Mononuclear cell (primary cell): ENCODE measurements at regions not wholly inside any gene's neighbourhood (a gene's known extent, or its start where the extent isn't known, plus 50 kb on each side); places are given as distances from the start of the nearest gene placed in this dataset.
"Not testable (repeated sequence)": the region's sequence is repeated elsewhere in the genome, so short reads cannot be mapped to it uniquely, and the experiment has no call there.

ENCODE experiments used
- H3K27me3 ChIP-seq: 2 replicates; pipeline ENCODE4 v1.6.0; 2011; ENCODE audit warnings: low read length, control low read depth; ENCODE audit not compliant: insufficient read depth
- H3K4me1 ChIP-seq: 2 replicates; pipeline ENCODE4 v1.5.1; 2011; ENCODE audit warnings: mild to moderate bottlenecking, low read length, control low read depth; ENCODE audit not compliant: insufficient read depth
- H3K4me3 ChIP-seq: 2 replicates; pipeline ENCODE4 v1.5.1; 2011; ENCODE audit warnings: mild to moderate bottlenecking, low read length, moderate library complexity
- H3K9me3 ChIP-seq: 2 replicates; pipeline ENCODE4 v1.5.1; 2011; ENCODE audit warnings: low read depth, mild to moderate bottlenecking, control low read depth, low read length

- H3K27me3 ChIP-seq, H3K4me1 ChIP-seq, H3K4me3 ChIP-seq, H3K9me3 ChIP-seq: not testable (repeated sequence)
These were observed 97.0 kb upstream of the PLGLB2 start for GRCh38 chr2:87650837-87651236.

- H3K27me3 ChIP-seq, H3K4me1 ChIP-seq, H3K9me3 ChIP-seq: not testable (repeated sequence)
These were observed 96.3 kb upstream of the PLGLB2 start for GRCh38 chr2:87651589-87651988.

GRCh38 chr2:87653373-87653772, 94.5 kb upstream of the PLGLB2 start:
- not testable (repeated sequence) for H3K4me1 ChIP-seq, H3K9me3 ChIP-seq, H3K27me3 ChIP-seq, H3K4me3 ChIP-seq

More at GRCh38 chr2:87651589-87651988, 96.3 kb upstream of the PLGLB2 start:
- not testable (repeated sequence) for H3K4me3 ChIP-seq

GRCh38 chr2:87654136-87654814, 93.6 kb upstream of the PLGLB2 start:
- not testable (repeated sequence) for H3K9me3 ChIP-seq, H3K27me3 ChIP-seq, H3K4me3 ChIP-seq, H3K4me1 ChIP-seq

- H3K4me3 ChIP-seq, H3K4me1 ChIP-seq, H3K9me3 ChIP-seq, H3K27me3 ChIP-seq: not testable (repeated sequence)
These were observed 90.0 kb upstream of the PLGLB2 start for GRCh38 chr2:87657915-87658314.

GRCh38 chr2:87658357-87658756, 89.5 kb upstream of the PLGLB2 start:
- H3K4me3 ChIP-seq, H3K9me3 ChIP-seq, H3K27me3 ChIP-seq, H3K4me1 ChIP-seq: not testable (repeated sequence)

GRCh38 chr2:87658976-87659375, 88.9 kb upstream of the PLGLB2 start:
- H3K9me3 ChIP-seq, H3K4me1 ChIP-seq, H3K27me3 ChIP-seq, H3K4me3 ChIP-seq: not testable (repeated sequence)

- H3K9me3 ChIP-seq, H3K4me1 ChIP-seq, H3K27me3 ChIP-seq, H3K4me3 ChIP-seq: not testable (repeated sequence)
These were observed 87.7 kb upstream of the PLGLB2 start for GRCh38 chr2:87660164-87660563.

GRCh38 chr2:87662316-87663290, 85.3 kb upstream of the PLGLB2 start:
- not testable (repeated sequence) for H3K4me3 ChIP-seq, H3K4me1 ChIP-seq, H3K9me3 ChIP-seq, H3K27me3 ChIP-seq

- not testable (repeated sequence) for H3K27me3 ChIP-seq, H3K4me3 ChIP-seq, H3K4me1 ChIP-seq, H3K9me3 ChIP-seq
These were observed 84.5 kb upstream of the PLGLB2 start for GRCh38 chr2:87663347-87663746.

- H3K9me3 ChIP-seq, H3K4me1 ChIP-seq, H3K4me3 ChIP-seq, H3K27me3 ChIP-seq: not testable (repeated sequence)
These were observed 80.9 kb upstream of the PLGLB2 start for GRCh38 chr2:87667027-87667426.

GRCh38 chr2:87668361-87668760, 79.5 kb upstream of the PLGLB2 start:
- H3K4me1 ChIP-seq, H3K9me3 ChIP-seq, H3K27me3 ChIP-seq, H3K4me3 ChIP-seq: not testable (repeated sequence)

- H3K9me3 ChIP-seq, H3K4me1 ChIP-seq, H3K27me3 ChIP-seq, H3K4me3 ChIP-seq: not testable (repeated sequence)
These were observed 78.2 kb upstream of the PLGLB2 start for GRCh38 chr2:87669633-87670231.

GRCh38 chr2:87672404-87672803, 75.5 kb upstream of the PLGLB2 start:
- H3K4me1 ChIP-seq, H3K4me3 ChIP-seq, H3K9me3 ChIP-seq, H3K27me3 ChIP-seq: not testable (repeated sequence)

- H3K9me3 ChIP-seq, H3K27me3 ChIP-seq, H3K4me1 ChIP-seq, H3K4me3 ChIP-seq: not testable (repeated sequence)
These were observed 73.2 kb upstream of the PLGLB2 start for GRCh38 chr2:87674729-87675128.

- not testable (repeated sequence) for H3K4me1 ChIP-seq, H3K4me3 ChIP-seq, H3K9me3 ChIP-seq, H3K27me3 ChIP-seq
These were observed 72.4 kb upstream of the PLGLB2 start for GRCh38 chr2:87675487-87675886.
